CD4-positive, alpha-beta T cell (primary cell): ENCODE measurements at regions not wholly inside any gene's neighbourhood (a gene's known extent, or its start where the extent isn't known, plus 50 kb on each side); places are given as distances from the start of the nearest gene placed in this dataset.

Source experiments
- ATAC-seq: fragments of 200-7000 bp; cut with Tn5 transposase; one replicate; pipeline ENCODE4 v1.10.0; 2022; ENCODE audit warnings: mild to moderate bottlenecking; ENCODE audit not compliant: poor library complexity
- CTCF ChIA-PET: fragments of 350-600 bp; sonication (Branson Sonifier 250); formaldehyde crosslinking; loops from one replicate; lab custom pipeline; 2021; ENCODE audit warnings: antibody characterized with exemption, inconsistent platforms; lab: Charles Lee
- POLR2A ChIA-PET: fragments of 350-600 bp; sonication (Branson Sonifier 250); formaldehyde crosslinking; loops from one replicate; lab custom pipeline; 2021; ENCODE audit warnings: antibody characterized with exemption, inconsistent platforms; lab: Charles Lee
- DNase-seq, 14 experiments: peaks; one replicate each; pipeline ENCODE4 v3.0.0-alpha.2; 2013 to 2020; ENCODE audit warnings: mixed read lengths in 2 of 14
- H3K27ac ChIP-seq, 2 donors: one replicate each; pipeline versions ENCODE4 v1.5.1 to v1.7.0; 2013; ENCODE audit warnings: low read length in 2 of 2, low read depth in 1 of 2, mild to moderate bottlenecking in 1 of 2
- H3K27me3 ChIP-seq, 2 experiments: 1 replicate in 1 of 2; 2 replicates in 1 of 2; pipeline versions ENCODE4 v1.6.1 to v1.7.0; 2013; ENCODE audit warnings: low read length in 2 of 2, control low read depth in 1 of 2, mild to moderate bottlenecking in 1 of 2, moderate library complexity in 1 of 2; ENCODE audit not compliant: insufficient read depth in 2 of 2, control insufficient read depth in 1 of 2
- H3K36me3 ChIP-seq: one replicate; pipeline ENCODE4 v1.6.1; 2013; ENCODE audit warnings: low read length, control low read depth; ENCODE audit not compliant: insufficient read depth
- H3K4me1 ChIP-seq: one replicate; pipeline ENCODE4 v1.6.1; 2013; ENCODE audit warnings: low read length, control low read depth; ENCODE audit not compliant: insufficient read depth
- H3K4me3 ChIP-seq: one replicate; pipeline ENCODE4 v1.5.1; 2013; ENCODE audit warnings: mild to moderate bottlenecking, low read length, moderate library complexity
- H3K9me3 ChIP-seq, 2 experiments: 1 replicate in 1 of 2; 2 replicates in 1 of 2; pipeline versions ENCODE4 v1.6.1 to v1.7.0; 2013; ENCODE audit warnings: low read length in 2 of 2, mild to moderate bottlenecking in 2 of 2, control low read depth in 1 of 2, moderate library complexity in 1 of 2; ENCODE audit not compliant: control insufficient read depth in 1 of 2, insufficient read depth in 1 of 2
- H3K27ac Mint-ChIP-seq: one replicate; pipeline ENCODE4 v1.8.0; 2020; ENCODE audit warnings: mixed read lengths
- H3K27me3 Mint-ChIP-seq: one replicate; pipeline ENCODE4 v1.8.0; 2021; ENCODE audit warnings: mixed read lengths
- H3K36me3 Mint-ChIP-seq: one replicate; pipeline ENCODE4 v1.8.0; 2021; ENCODE audit warnings: low read depth, mixed read lengths
- H3K4me1 Mint-ChIP-seq: one replicate; pipeline ENCODE4 v1.8.0; 2021; ENCODE audit warnings: low read depth, mixed read lengths
- H3K4me3 Mint-ChIP-seq: one replicate; pipeline ENCODE4 v1.8.0; 2020; ENCODE audit warnings: mild to moderate bottlenecking, mixed read lengths
- H3K9me3 Mint-ChIP-seq: one replicate; pipeline ENCODE4 v1.8.0; 2020; ENCODE audit warnings: mixed read lengths
- intact Hi-C, 2 experiments: fragments of 100-400 bp; cut with DNase I in 1 of 2; cut with micrococcal nuclease in 1 of 2; formaldehyde crosslinking; loops; one replicate each; pipeline versions ENCODE4 v1.15.1 to v1.9.0; 2023 to 2025; cut with DNase I, micrococcal nuclease
- TF ChIP-seq, protein P1 (sequence below): fragments of 200-600 bp; IDR thresholded peaks from one replicate; pipeline ENCODE4 v1.8.0; 2022; ENCODE audit warnings: antibody characterized with exemption, mild to moderate bottlenecking

DNA sequence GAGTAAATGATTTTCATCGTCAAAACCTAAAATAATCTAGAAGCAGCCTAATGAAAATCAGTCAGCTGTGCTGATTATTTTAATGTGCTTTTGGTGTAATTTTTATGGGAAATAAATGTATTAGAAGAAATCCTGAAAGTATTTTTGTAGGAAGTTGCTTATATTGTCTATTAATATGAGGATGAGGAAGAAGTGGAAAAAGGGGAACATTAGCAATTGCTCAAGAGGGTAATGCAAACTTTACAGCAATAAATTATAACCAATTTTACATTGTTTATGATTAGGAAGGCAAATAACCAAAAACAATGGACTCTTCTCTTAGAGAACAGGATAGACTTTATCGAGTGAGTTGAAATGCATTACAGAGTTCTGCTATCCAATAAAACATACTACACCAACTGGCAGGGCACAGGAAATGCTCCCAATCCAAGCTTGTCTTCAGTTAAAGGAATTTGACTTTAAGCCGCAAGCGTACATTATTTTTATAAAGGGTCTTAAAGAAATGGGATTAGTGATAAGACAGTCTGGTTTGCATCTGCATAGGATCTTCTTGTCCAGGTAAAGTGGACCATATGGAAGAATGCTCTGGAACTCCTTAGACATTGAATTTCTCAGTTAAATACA lies 374.8 kb downstream of the PDGFC start:
- DNase-seq = no peak
- H3K27me3 ChIP-seq = no peaks in the 10 kb centered on the region
- intact Hi-C loops = no loop called here
- H3K36me3 ChIP-seq = no peaks in the 10 kb centered on the region
- Mint-ChIP-seq H3K27ac (no peak overlapping the region), H3K27me3 (no peaks in the 10 kb centered on the region), H3K4me3 (no peak overlapping the region), H3K9me3 (peaks cover 2% of the 10 kb centered on the region), H3K4me1 (no peaks in the 10 kb centered on the region), H3K36me3 (no peaks in the 10 kb centered on the region)
- ChIA-PET POLR2A (no interaction called here), CTCF (no interaction called here)
- H3K9me3 ChIP-seq = no peaks in the 10 kb centered on the region
- TF ChIP-seq, protein P1, sequence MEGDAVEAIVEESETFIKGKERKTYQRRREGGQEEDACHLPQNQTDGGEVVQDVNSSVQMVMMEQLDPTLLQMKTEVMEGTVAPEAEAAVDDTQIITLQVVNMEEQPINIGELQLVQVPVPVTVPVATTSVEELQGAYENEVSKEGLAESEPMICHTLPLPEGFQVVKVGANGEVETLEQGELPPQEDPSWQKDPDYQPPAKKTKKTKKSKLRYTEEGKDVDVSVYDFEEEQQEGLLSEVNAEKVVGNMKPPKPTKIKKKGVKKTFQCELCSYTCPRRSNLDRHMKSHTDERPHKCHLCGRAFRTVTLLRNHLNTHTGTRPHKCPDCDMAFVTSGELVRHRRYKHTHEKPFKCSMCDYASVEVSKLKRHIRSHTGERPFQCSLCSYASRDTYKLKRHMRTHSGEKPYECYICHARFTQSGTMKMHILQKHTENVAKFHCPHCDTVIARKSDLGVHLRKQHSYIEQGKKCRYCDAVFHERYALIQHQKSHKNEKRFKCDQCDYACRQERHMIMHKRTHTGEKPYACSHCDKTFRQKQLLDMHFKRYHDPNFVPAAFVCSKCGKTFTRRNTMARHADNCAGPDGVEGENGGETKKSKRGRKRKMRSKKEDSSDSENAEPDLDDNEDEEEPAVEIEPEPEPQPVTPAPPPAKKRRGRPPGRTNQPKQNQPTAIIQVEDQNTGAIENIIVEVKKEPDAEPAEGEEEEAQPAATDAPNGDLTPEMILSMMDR = no peak
- no peak overlapping the region for H3K27ac ChIP-seq
- ATAC-seq = no peak
- H3K4me1 ChIP-seq = no peaks in the 10 kb centered on the region
- no peak overlapping the region for H3K4me3 ChIP-seq

DNA sequence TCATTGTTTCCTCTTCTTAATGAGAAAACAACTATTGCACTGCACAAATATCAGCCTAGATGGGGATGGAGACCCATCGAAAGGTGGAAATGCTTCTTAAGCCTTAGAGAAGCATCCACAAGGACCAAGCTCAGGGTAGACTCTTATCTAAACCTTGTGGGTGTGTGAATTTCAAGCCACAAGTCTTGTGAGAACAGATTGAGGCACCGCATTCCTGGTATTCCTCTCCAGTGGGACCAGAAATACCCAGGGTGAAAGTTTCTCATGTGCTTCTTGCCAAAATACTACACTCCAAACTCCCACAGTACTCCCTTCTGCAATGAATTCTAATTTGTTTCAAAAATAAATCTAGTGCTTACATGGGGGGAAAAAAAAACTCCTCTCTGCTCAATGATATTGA lies 375.6 kb downstream of the PDGFC start:
- Histone ChIP-seq H3K27ac (no peak overlapping the region), H3K27me3 (no peaks in the 10 kb centered on the region), H3K4me1 (no peaks in the 10 kb centered on the region), H3K9me3 (no peaks in the 10 kb centered on the region), H3K36me3 (no peaks in the 10 kb centered on the region), H3K4me3 (no peak overlapping the region)
- no peaks in the 10 kb centered on the region for H3K36me3 Mint-ChIP-seq
- H3K9me3 Mint-ChIP-seq = peaks cover 2% of the 10 kb centered on the region
- no peak overlapping the region for H3K4me3 Mint-ChIP-seq
- H3K27me3 Mint-ChIP-seq = no peaks in the 10 kb centered on the region
- H3K27ac Mint-ChIP-seq = no peak overlapping the region
- DNase-seq (no peak), ATAC-seq (no peak)
- TF ChIP-seq, protein P1 = no peak
- ChIA-PET POLR2A (no interaction called here), CTCF (no interaction called here)
- H3K4me1 Mint-ChIP-seq = no peaks in the 10 kb centered on the region
- intact Hi-C loops = no loop called here

DNA sequence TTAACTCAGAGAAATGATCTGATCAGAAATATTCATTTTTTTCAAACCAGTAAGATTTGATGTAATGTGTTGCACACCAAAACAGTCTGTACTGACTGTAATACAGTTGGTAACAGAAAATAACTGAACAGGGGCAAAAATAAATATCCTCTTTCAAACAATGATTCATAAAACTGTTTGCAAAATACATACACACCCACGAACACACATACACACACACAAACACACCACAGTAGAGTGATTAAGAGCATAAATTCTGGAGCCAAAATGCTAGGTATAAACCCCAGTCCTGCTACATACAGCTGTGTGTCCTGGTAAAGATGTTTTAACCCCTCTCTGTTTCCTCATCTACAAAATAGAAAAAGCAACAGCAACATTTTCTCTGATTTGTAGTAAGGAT lies 376.6 kb downstream of the PDGFC start:
- DNase-seq (no peak), ATAC-seq (no peak)
- Mint-ChIP-seq H3K9me3 (peaks cover 2% of the 10 kb centered on the region), H3K36me3 (no peaks in the 10 kb centered on the region), H3K4me1 (no peaks in the 10 kb centered on the region), H3K4me3 (no peak overlapping the region), H3K27me3 (no peaks in the 10 kb centered on the region), H3K27ac (no peak overlapping the region)
- TF ChIP-seq, protein P1 = no peak
- H3K36me3 ChIP-seq = no peaks in the 10 kb centered on the region
- H3K27me3 ChIP-seq = no peaks in the 10 kb centered on the region
- H3K9me3 ChIP-seq = no peaks in the 10 kb centered on the region
- CTCF ChIA-PET = no interaction called here
- intact Hi-C loops = no loop called here
- H3K4me1 ChIP-seq = no peaks in the 10 kb centered on the region
- no peak overlapping the region for H3K4me3 ChIP-seq
- H3K27ac ChIP-seq = no peak overlapping the region
- POLR2A ChIA-PET = no interaction called here
